WTC11 (cell line): ENCODE measurements at regions not wholly inside any gene's neighbourhood (a gene's known extent, or its start where the extent isn't known, plus 50 kb on each side); places are given as distances from the start of the nearest gene placed in this dataset.

Experiments used
- ATAC-seq: fragments of 200-7000 bp; cut with Tn5 transposase; 2 replicates; pipeline ENCODE4 v1.10.0; 2021; ENCODE audit warnings: mild to moderate bottlenecking, moderate library complexity
- CTCF ChIA-PET: fragments of 300-600 bp; sonication (Branson Sonifier 250); formaldehyde crosslinking; loops from one replicate; lab custom pipeline; 2021; ENCODE audit warnings: antibody characterized with exemption; lab: Charles Lee
- POLR2A ChIA-PET: fragments of 350-600 bp; sonication (Branson Sonifier 250); formaldehyde crosslinking; loops from one replicate; lab custom pipeline; 2021; ENCODE audit warnings: antibody characterized with exemption; lab: Charles Lee
- DNase-seq: peaks from one replicate; pipeline ENCODE4 v3.0.0; 2021; ENCODE audit warnings: low spot score
- H3K27ac Mint-ChIP-seq: 2 replicates; pipeline ENCODE4 v1.8.0; 2021; ENCODE audit warnings: mixed read lengths
- H3K27me3 Mint-ChIP-seq: 2 replicates; pipeline ENCODE4 v1.8.0; 2021; ENCODE audit warnings: low read depth, mild to moderate bottlenecking, moderate library complexity, mixed read lengths
- H3K36me3 Mint-ChIP-seq: 2 replicates; pipeline ENCODE4 v1.8.0; 2021; ENCODE audit warnings: mixed read lengths
- H3K4me1 Mint-ChIP-seq: 2 replicates; pipeline ENCODE4 v1.8.0; 2022; ENCODE audit warnings: mixed read lengths
- H3K4me3 Mint-ChIP-seq: 2 replicates; pipeline ENCODE4 v1.8.0; 2021; ENCODE audit warnings: mild to moderate bottlenecking, moderate library complexity, mixed read lengths
- H3K9me3 Mint-ChIP-seq: 2 replicates; pipeline ENCODE4 v1.8.0; 2021; ENCODE audit warnings: mixed read lengths
- AR ChIP-seq: fragments of 250-450 bp; sonication (Bioruptor Pico); IDR thresholded peaks from 2 replicates; pipeline ENCODE4 v1.9.0; 2021; ENCODE audit warnings: mild to moderate bottlenecking
- ARID4B ChIP-seq: sonication (generic); formaldehyde crosslinking; IDR thresholded peaks from 2 replicates; pipeline ENCODE4 v1.8.0; 2023; ENCODE audit warnings: missing genetic modification reagents, mild to moderate bottlenecking, borderline replicate concordance
- ATF1 ChIP-seq: sonication (generic); formaldehyde crosslinking; IDR thresholded peaks from 2 replicates; pipeline ENCODE4 v1.8.1; 2023; ENCODE audit warnings: mild to moderate bottlenecking, moderate library complexity, missing genetic modification reagents
- CBFB ChIP-seq: sonication (generic); formaldehyde crosslinking; IDR thresholded peaks from 2 replicates; pipeline ENCODE4 v1.8.1; 2022; ENCODE audit warnings: mild to moderate bottlenecking, low read depth, missing genetic modification reagents
- CDX4 ChIP-seq: fragments of 250-450 bp; sonication (Bioruptor Pico); IDR thresholded peaks from 2 replicates; pipeline ENCODE4 v1.9.0; 2021; ENCODE audit warnings: moderate library complexity, mild to moderate bottlenecking, inconsistent platforms, borderline replicate concordance
- EMX1 ChIP-seq: fragments of 250-450 bp; sonication (Bioruptor Pico); IDR thresholded peaks from 2 replicates; pipeline ENCODE4 v1.8.0; 2021; ENCODE audit warnings: mild to moderate bottlenecking
- GTF2I ChIP-seq: fragments of 250-450 bp; sonication (Bioruptor Pico); conservative IDR thresholded peaks from 2 replicates; pipeline ENCODE4 v1.4.0; 2021; ENCODE audit warnings: mild to moderate bottlenecking
- IRF2 ChIP-seq: sonication (generic); formaldehyde crosslinking; IDR thresholded peaks from 2 replicates; pipeline ENCODE4 v1.8.0; 2022; ENCODE audit warnings: low read depth, missing genetic modification reagents, borderline replicate concordance
- NFYB ChIP-seq: sonication (generic); formaldehyde crosslinking; conservative IDR thresholded peaks from 2 replicates; pipeline ENCODE4 v1.8.0; 2022; ENCODE audit warnings: low read depth, missing genetic modification reagents
- PRRX2 ChIP-seq: fragments of 250-450 bp; sonication (Bioruptor Pico); IDR thresholded peaks from 2 replicates; pipeline ENCODE4 v1.8.0; 2021; ENCODE audit warnings: mild to moderate bottlenecking
- RELA ChIP-seq: sonication (generic); formaldehyde crosslinking; IDR thresholded peaks from 2 replicates; pipeline ENCODE4 v1.8.1; 2022; ENCODE audit warnings: missing genetic modification reagents, mild to moderate bottlenecking, borderline replicate concordance
- SMAD4 ChIP-seq: sonication (generic); formaldehyde crosslinking; IDR thresholded peaks from 2 replicates; pipeline ENCODE4 v1.8.0; 2022; ENCODE audit warnings: mild to moderate bottlenecking, missing genetic modification reagents
- ZMAT4 ChIP-seq: fragments of 250-450 bp; sonication (Bioruptor Pico); IDR thresholded peaks from 2 replicates; pipeline ENCODE4 v1.9.0; 2021; ENCODE audit warnings: mild to moderate bottlenecking
- ZNF232 ChIP-seq: sonication (generic); formaldehyde crosslinking; IDR thresholded peaks from 2 replicates; pipeline ENCODE4 v1.8.0; 2022; ENCODE audit warnings: mild to moderate bottlenecking, missing genetic modification reagents
- ZNF263 ChIP-seq: sonication (generic); formaldehyde crosslinking; IDR thresholded peaks from 2 replicates; pipeline ENCODE4 v1.8.1; 2022; ENCODE audit warnings: low read depth, mild to moderate bottlenecking, moderate library complexity, missing genetic modification reagents
- ZNF317 ChIP-seq: sonication (generic); formaldehyde crosslinking; IDR thresholded peaks from 2 replicates; pipeline ENCODE4 v1.8.1; 2023; ENCODE audit warnings: low read depth, mild to moderate bottlenecking, moderate library complexity, missing genetic modification reagents, borderline replicate concordance
- ZNF396 ChIP-seq: fragments of 250-450 bp; sonication (Bioruptor Pico); IDR thresholded peaks from 2 replicates; pipeline ENCODE4 v1.8.0; 2021; ENCODE audit warnings: mild to moderate bottlenecking, moderate library complexity, borderline replicate concordance
- ZNF423 ChIP-seq: fragments of 250-450 bp; sonication (Bioruptor Pico); IDR thresholded peaks from 2 replicates; pipeline ENCODE4 v2.1.2; 2022; ENCODE audit warnings: mild to moderate bottlenecking, moderate library complexity
- ZNF425 ChIP-seq: fragments of 250-450 bp; sonication (Bioruptor Pico); conservative IDR thresholded peaks from 2 replicates; pipeline ENCODE4 v1.9.0; 2021; ENCODE audit warnings: mild to moderate bottlenecking

GRCh38 chr4:30930276-30930675, 210.1 kb downstream of the PCDH7 start (continued):
- no peak for TF ChIP-seq ZNF232
- no peak for TF ChIP-seq NFYB (CRISPR knock-in tag)
- no peak for TF ChIP-seq ZNF425 (CRISPR knock-in tag)
- no peak for TF ChIP-seq ZNF396 (CRISPR knock-in tag)
- TF ChIP-seq PRRX2 (CRISPR knock-in tag): no peak
- TF ChIP-seq GTF2I (CRISPR knock-in tag): no peak

- H3K9me3 Mint-ChIP-seq: no peaks in the 10 kb centered on the region
- no peak for ATAC-seq
- H3K27me3 Mint-ChIP-seq: no peaks in the 10 kb centered on the region
- H3K4me1 Mint-ChIP-seq: peaks cover 15% of the 10 kb centered on the region
- H3K36me3 Mint-ChIP-seq: no peaks in the 10 kb centered on the region
- DNase-seq: no peak
- no peak overlapping the region; the same call in 1 of the 2 replicates for H3K27ac Mint-ChIP-seq
- no peak for TF ChIP-seq SMAD4
- TF ChIP-seq ZNF396 (CRISPR knock-in tag): no peak
- CTCF ChIA-PET: no interaction called here
- POLR2A ChIA-PET: no interaction called here
- no peak overlapping the region for H3K4me3 Mint-ChIP-seq
These were observed 212.4 kb downstream of the PCDH7 start for GRCh38 chr4:30932581-30932980.

GRCh38 chr4:30939069-30939468, 218.9 kb downstream of the PCDH7 start:
- H3K4me1 Mint-ChIP-seq: peaks cover 4% of the 10 kb centered on the region
- CTCF ChIA-PET: no interaction called here
- DNase-seq (no peak), ATAC-seq (no peak)
- H3K27ac Mint-ChIP-seq: no peak overlapping the region
- no peak overlapping the region for H3K4me3 Mint-ChIP-seq
- H3K36me3 Mint-ChIP-seq: no peaks in the 10 kb centered on the region
- no peaks in the 10 kb centered on the region for H3K9me3 Mint-ChIP-seq
- H3K27me3 Mint-ChIP-seq: no peaks in the 10 kb centered on the region
- no peak for TF ChIP-seq ZNF263 (CRISPR knock-in tag)
- POLR2A ChIA-PET: no interaction called here

- no peaks in the 10 kb centered on the region for H3K9me3 Mint-ChIP-seq
- ATAC-seq (no peak), DNase-seq (no peak)
- H3K4me1 Mint-ChIP-seq: peaks cover 4% of the 10 kb centered on the region
- TF ChIP-seq CBFB (CRISPR knock-in tag) (no peak), CDX4 (no peak), ATF1 (CRISPR knock-in tag) (no peak), AR (CRISPR knock-in tag) (no peak), RELA (CRISPR knock-in tag) (no peak), ZNF423 (CRISPR knock-in tag) (no peak), ZMAT4 (CRISPR knock-in tag) (no peak), IRF2 (CRISPR knock-in tag) (no peak), ZNF317 (no peak), ARID4B (CRISPR knock-in tag) (no peak), EMX1 (CRISPR knock-in tag) (no peak)
- H3K27me3 Mint-ChIP-seq: no peaks in the 10 kb centered on the region
- H3K27ac Mint-ChIP-seq: no peak overlapping the region
- CTCF ChIA-PET: no interaction called here
- POLR2A ChIA-PET: no interaction called here
- H3K4me3 Mint-ChIP-seq: no peak overlapping the region
- no peaks in the 10 kb centered on the region for H3K36me3 Mint-ChIP-seq
These were observed 219.5 kb downstream of the PCDH7 start for GRCh38 chr4:30939684-30940083.
